A549 (cell line): ENCODE measurements at regions not wholly inside any gene's neighbourhood (a gene's known extent, or its start where the extent isn't known, plus 50 kb on each side); places are given as distances from the start of the nearest gene placed in this dataset.

Experiments
- ATAC-seq, 2 experiments: fragments of 200-7000 bp in 1 of 2; fragments of >200 bp in 1 of 2; cut with Nextera tagmentation in 1 of 2; cut with Tn5 transposase in 1 of 2; 3 replicates each; pipeline versions ENCODE4 v1.8.0 to v1.9.1; 2018 to 2020; ENCODE audit warnings: mild to moderate bottlenecking in 1 of 2, moderate library complexity in 1 of 2
- CTCF ChIA-PET: fragments of 300-600 bp; sonication (Branson Sonifier 250); formaldehyde crosslinking; extraction: SDS; loops from one replicate; lab custom pipeline; 2021; ENCODE audit warnings: antibody characterized with exemption, inconsistent platforms; lab: Yijun Ruan, JAX
- POLR2A ChIA-PET: fragments of 350-600 bp; formaldehyde crosslinking; extraction: SDS; loops from one replicate; lab custom pipeline; 2021; ENCODE audit warnings: antibody characterized with exemption, inconsistent platforms; lab: Yijun Ruan, JAX
- DNase-seq, 2 experiments: peaks; one replicate each; pipeline versions ENCODE4 v3.0.0 to v3.0.0-alpha.2; 2011 to 2016; ENCODE audit warnings: low read depth in 1 of 2, low spot score in 1 of 2
- FAIRE-seq: peaks from 2 replicates; lab custom pipeline; 2011; peaks lifted over from hg19 to GRCh38; lab: Jason Lieb, UNC
- H3K27ac ChIP-seq, 2 experiments: fragments of >200 bp; sonication (Bioruptor Twin); formaldehyde crosslinking; 3 replicates each; pipeline ENCODE4 v1.5.1; 2016 to 2017
- H3K4me1 ChIP-seq: fragments of >200 bp; sonication (Bioruptor Twin); formaldehyde crosslinking; 3 replicates; pipeline ENCODE4 v1.6.1; 2016
- H3K4me2 ChIP-seq: fragments of >200 bp; sonication (Bioruptor Twin); formaldehyde crosslinking; 3 replicates; pipeline ENCODE4 v1.6.1; 2016
- H3K4me3 ChIP-seq: fragments of >200 bp; sonication (Bioruptor Twin); formaldehyde crosslinking; 3 replicates; pipeline ENCODE4 v1.5.1; 2016
- H3K9me3 ChIP-seq: fragments of >200 bp; sonication (Bioruptor Twin); formaldehyde crosslinking; 3 replicates; pipeline ENCODE4 v1.6.1; 2016
- CBX8 ChIP-seq: fragments of 200-600 bp; sonication (generic); IDR thresholded peaks from 2 replicates; pipeline ENCODE4 v1.6.1; 2016
- CHD2 ChIP-seq: fragments of 150-350 bp; IDR thresholded peaks from 2 replicates; pipeline ENCODE4 v1.6.1; 2014; ENCODE audit warnings: low read length; ENCODE audit not compliant: partially characterized antibody
- CHD4 ChIP-seq: fragments of 200-600 bp; sonication (generic); IDR thresholded peaks from 2 replicates; pipeline ENCODE4 v1.6.1; 2016; ENCODE audit warnings: antibody characterized with exemption, mild to moderate bottlenecking, borderline replicate concordance
- EHMT2 ChIP-seq: fragments of 200-600 bp; sonication (generic); IDR thresholded peaks from 2 replicates; pipeline ENCODE4 v1.6.1; 2016; ENCODE audit warnings: antibody characterized with exemption, low read depth, mild to moderate bottlenecking, moderate library complexity
- FOSB ChIP-seq: fragments of 250-450 bp; sonication (Bioruptor Pico); IDR thresholded peaks from 2 replicates; pipeline ENCODE4 v1.5.0; 2020; ENCODE audit warnings: mild to moderate bottlenecking, moderate library complexity
- FOXS1 ChIP-seq: fragments of 250-450 bp; sonication (Bioruptor Pico); IDR thresholded peaks from 2 replicates; pipeline ENCODE4 v1.5.0; 2020; ENCODE audit warnings: mild to moderate bottlenecking, moderate library complexity
- HDAC2 ChIP-seq: fragments of 200-600 bp; sonication (generic); IDR thresholded peaks from 2 replicates; pipeline ENCODE4 v1.6.1; 2016
- HOXA7 ChIP-seq: fragments of 250-450 bp; sonication (Bioruptor Pico); IDR thresholded peaks from 2 replicates; pipeline ENCODE4 v1.5.0; 2020; ENCODE audit warnings: mild to moderate bottlenecking, moderate library complexity
- JUNB ChIP-seq: fragments of >200 bp; sonication (Bioruptor Twin); formaldehyde crosslinking; IDR thresholded peaks from 2 replicates; pipeline ENCODE4 v1.6.1; 2016
- KDM5A ChIP-seq: fragments of 200-600 bp; sonication (generic); IDR thresholded peaks from 2 replicates; pipeline ENCODE4 v1.6.1; 2016; ENCODE audit warnings: antibody characterized with exemption, mild to moderate bottlenecking
- MYC ChIP-seq: IDR thresholded peaks from 2 replicates; pipeline ENCODE4 v1.6.1; 2012; ENCODE audit warnings: mild to moderate bottlenecking, inconsistent platforms, low read length, improper control_type of control experiment, borderline replicate concordance
- NFE2L2 ChIP-seq: fragments of 150-350 bp; conservative IDR thresholded peaks from 2 replicates; pipeline ENCODE4 v1.6.1; 2014; ENCODE audit warnings: low read length
- NR3C1 ChIP-seq: fragments of >200 bp; sonication (Bioruptor Twin); formaldehyde crosslinking; IDR thresholded peaks from 3 replicates; pipeline ENCODE4 v1.6.1; 2017
- PHF8 ChIP-seq: fragments of 200-600 bp; sonication (generic); IDR thresholded peaks from 2 replicates; pipeline ENCODE4 v1.6.1; 2016; ENCODE audit warnings: low read depth, mild to moderate bottlenecking, antibody characterized with exemption, moderate library complexity, borderline replicate concordance
- POLR2AphosphoS2 ChIP-seq: conservative IDR thresholded peaks from 2 replicates; pipeline ENCODE4 v1.6.1; 2012; ENCODE audit warnings: low read length, improper control_type of control experiment, inconsistent platforms
- RCOR1 ChIP-seq: fragments of 150-350 bp; IDR thresholded peaks from 2 replicates; pipeline ENCODE4 v1.6.1; 2014; ENCODE audit warnings: antibody characterized with exemption, low read length, low read depth
- RFX5 ChIP-seq: fragments of 450-650 bp; IDR thresholded peaks from 2 replicates; pipeline ENCODE4 v1.7.1; 2014; ENCODE audit warnings: antibody characterized with exemption, mild to moderate bottlenecking, moderate library complexity
- TP53 ChIP-seq: fragments of 250-450 bp; sonication (Bioruptor Pico); IDR thresholded peaks from 2 replicates; pipeline ENCODE4 v1.5.0; 2021; ENCODE audit warnings: mild to moderate bottlenecking, moderate library complexity
- ZSCAN20 ChIP-seq: fragments of 250-450 bp; sonication (Bioruptor Pico); IDR thresholded peaks from 2 replicates; pipeline ENCODE4 v1.8.0; 2022; ENCODE audit warnings: mild to moderate bottlenecking, moderate library complexity
- WGBS: methylation state at CpG from one replicate; pipeline ENCODE4 v1.1.6; 2017; ENCODE audit errors: missing lambda C conversion rate; 5-methylcytosine and 5-hydroxymethylcytosine counted together
- TF ChIP-seq, protein P1 (sequence below): IDR thresholded peaks from 2 replicates; pipeline ENCODE4 v1.6.1; 2012
- TF ChIP-seq, protein P2 (sequence below): IDR thresholded peaks from 2 replicates; pipeline ENCODE4 v1.6.1; 2012
- TF ChIP-seq, protein P3 (sequence below): fragments of >200 bp; sonication (Bioruptor Twin); formaldehyde crosslinking; IDR thresholded peaks from 3 replicates; pipeline ENCODE4 v1.5.1; 2016

DNA sequence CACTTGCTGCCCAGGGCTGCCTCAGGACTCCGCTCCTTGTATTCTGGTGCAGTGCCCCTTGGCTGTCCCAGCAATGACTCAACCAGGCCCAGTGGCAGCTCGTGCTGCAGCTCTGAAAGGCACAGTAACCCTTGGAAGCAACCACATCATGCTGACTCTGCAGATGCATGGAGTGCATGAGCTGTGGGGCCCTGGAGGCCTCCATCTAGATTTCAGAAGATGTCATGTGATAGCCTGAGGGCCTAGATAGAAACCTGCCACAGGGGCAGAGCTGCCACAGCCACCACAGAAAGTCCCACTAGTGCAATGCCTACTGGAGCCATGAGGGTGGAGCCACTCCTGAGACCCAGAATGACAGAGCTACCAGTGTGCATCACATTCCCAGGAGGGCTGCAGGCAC lies 117.1 kb upstream of the SMAD3 start (continued):
- TF ChIP-seq PHF8 (no peak), POLR2AphosphoS2 (no peak), RFX5 (no peak), EHMT2 (no peak), CHD2 (no peak), ZSCAN20 (CRISPR knock-in tag) (no peak), CHD4 (no peak), TP53 (no peak), KDM5A (no peak)
- TF ChIP-seq, protein P1, sequence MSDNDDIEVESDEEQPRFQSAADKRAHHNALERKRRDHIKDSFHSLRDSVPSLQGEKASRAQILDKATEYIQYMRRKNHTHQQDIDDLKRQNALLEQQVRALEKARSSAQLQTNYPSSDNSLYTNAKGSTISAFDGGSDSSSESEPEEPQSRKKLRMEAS = peak; percentile 68

DNA sequence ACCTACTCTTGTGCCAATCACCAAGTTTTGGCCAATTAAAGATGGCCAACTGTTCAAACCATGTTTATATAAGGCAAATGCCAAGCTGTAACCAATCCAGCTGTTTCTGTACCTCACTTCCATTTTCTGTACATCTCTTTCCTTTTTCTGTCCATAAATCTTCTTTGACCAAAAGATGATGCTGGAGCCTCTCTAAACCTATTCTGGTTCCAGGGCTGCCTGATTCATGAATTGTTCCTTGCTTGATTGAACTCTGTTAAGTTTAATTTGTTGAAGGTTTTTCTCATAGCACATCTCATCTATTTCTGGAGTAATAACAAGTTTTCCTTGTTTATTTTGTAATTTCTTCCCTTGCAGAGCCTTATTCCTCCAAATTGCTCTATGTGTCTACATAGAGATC lies 115.3 kb upstream of the SMAD3 start:
- Histone ChIP-seq H3K4me2 (no peak overlapping the region), H3K4me3 (no peak overlapping the region), H3K4me1 (peaks cover 29% of the 10 kb centered on the region), H3K27ac (peak overlapping the region; percentile 2 to 42; a peak in 4 of 6 replicates), H3K9me3 (no peaks in the 10 kb centered on the region)
- TF ChIP-seq, protein P2, sequence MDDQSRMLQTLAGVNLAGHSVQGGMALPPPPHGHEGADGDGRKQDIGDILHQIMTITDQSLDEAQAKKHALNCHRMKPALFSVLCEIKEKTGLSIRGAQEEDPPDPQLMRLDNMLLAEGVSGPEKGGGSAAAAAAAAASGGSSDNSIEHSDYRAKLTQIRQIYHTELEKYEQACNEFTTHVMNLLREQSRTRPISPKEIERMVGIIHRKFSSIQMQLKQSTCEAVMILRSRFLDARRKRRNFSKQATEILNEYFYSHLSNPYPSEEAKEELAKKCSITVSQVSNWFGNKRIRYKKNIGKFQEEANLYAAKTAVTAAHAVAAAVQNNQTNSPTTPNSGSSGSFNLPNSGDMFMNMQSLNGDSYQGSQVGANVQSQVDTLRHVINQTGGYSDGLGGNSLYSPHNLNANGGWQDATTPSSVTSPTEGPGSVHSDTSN = no peak
- TF ChIP-seq NR3C1 = no peak
- no peak for TF ChIP-seq HOXA7 (CRISPR knock-in tag)
- TF ChIP-seq HDAC2 = no peak
- TF ChIP-seq JUNB = no peak
- TF ChIP-seq, protein P3, sequence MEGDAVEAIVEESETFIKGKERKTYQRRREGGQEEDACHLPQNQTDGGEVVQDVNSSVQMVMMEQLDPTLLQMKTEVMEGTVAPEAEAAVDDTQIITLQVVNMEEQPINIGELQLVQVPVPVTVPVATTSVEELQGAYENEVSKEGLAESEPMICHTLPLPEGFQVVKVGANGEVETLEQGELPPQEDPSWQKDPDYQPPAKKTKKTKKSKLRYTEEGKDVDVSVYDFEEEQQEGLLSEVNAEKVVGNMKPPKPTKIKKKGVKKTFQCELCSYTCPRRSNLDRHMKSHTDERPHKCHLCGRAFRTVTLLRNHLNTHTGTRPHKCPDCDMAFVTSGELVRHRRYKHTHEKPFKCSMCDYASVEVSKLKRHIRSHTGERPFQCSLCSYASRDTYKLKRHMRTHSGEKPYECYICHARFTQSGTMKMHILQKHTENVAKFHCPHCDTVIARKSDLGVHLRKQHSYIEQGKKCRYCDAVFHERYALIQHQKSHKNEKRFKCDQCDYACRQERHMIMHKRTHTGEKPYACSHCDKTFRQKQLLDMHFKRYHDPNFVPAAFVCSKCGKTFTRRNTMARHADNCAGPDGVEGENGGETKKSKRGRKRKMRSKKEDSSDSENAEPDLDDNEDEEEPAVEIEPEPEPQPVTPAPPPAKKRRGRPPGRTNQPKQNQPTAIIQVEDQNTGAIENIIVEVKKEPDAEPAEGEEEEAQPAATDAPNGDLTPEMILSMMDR = no peak
- no peak for DNase-seq
- FAIRE-seq = no peak
- POLR2A ChIA-PET = no interaction called here
- CTCF ChIA-PET = interaction anchor here (0.6 to 9.2 kb wide), 8 partner anchors 16 to 706 kb away, joined by 3 to 115 read pairs (median 4); partner anchors contain the start of gene SMAD3
- ATAC-seq = no peak

DNA sequence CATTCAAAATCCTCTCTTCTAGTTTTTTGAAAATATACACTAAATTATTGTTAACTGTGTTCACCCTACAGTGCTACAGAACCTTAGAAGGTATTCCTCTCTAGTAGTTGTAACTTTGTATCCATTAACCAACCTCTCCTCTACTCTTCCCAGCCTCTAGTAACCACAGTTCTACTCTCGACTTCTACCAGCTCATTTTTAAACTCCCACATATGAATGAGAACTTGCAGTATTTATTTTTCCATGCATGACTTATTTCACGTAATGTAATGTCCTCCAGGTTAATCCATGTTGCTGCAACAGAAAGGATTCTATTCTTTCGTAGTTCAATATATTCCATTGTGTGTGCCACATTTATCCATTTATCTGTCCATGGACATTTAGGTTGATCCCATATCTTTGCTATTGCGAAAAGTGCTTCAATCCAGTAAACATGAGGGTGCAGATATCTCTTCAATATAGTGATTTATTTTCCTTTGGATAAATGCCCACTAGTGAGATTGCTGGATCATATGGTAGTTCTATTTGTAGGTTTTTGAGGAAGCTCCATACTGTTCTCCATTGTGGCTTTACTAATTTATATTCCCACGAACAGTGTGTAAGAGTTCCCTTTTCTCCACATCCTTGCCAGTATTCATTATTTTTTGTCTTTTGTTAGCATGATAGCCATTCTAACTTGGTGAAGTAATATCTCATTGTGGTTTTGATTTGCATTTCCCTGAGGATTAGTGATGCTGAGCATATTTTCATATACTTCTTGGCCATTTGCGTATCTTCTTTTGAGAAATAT lies 113.7 kb upstream of the SMAD3 start:
- WGBS = 91% methylated on average over 6 of the region's 6 CpGs
- no peak overlapping the region for H3K4me3 ChIP-seq
- ChIA-PET POLR2A (no interaction called here), CTCF (interaction anchor here (9.2 kb wide), 1 partner anchor 353 kb away, joined by 115 read pairs; no protein-coding TSS in a partner anchor)
- no peaks in the 10 kb centered on the region for H3K9me3 ChIP-seq
- H3K27ac ChIP-seq = no peak overlapping the region
- no peak overlapping the region for H3K4me2 ChIP-seq
- ATAC-seq (no peak), DNase-seq (peak in 1 of 2 experiments; percentile 0), FAIRE-seq (no peak)
- H3K4me1 ChIP-seq = peaks cover 27% of the 10 kb centered on the region
- TF ChIP-seq MYC (no peak), FOXS1 (CRISPR knock-in tag) (no peak), NR3C1 (no peak), NFE2L2 (no peak), CBX8 (no peak), FOSB (CRISPR knock-in tag) (no peak), KDM5A (no peak), RCOR1 (no peak)
